GM19455 (cell line): ENCODE measurements at regions not wholly inside any gene's neighbourhood (a gene's known extent, or its start where the extent isn't known, plus 50 kb on each side); places are given as distances from the start of the nearest gene placed in this dataset.

Experiments used
- ATAC-seq: cut with Tn5 transposase; IDR thresholded peaks from one replicate; pipeline ENCODE4 v1.9.1; 2021; ENCODE audit not compliant: unreplicated experiment

DNA sequence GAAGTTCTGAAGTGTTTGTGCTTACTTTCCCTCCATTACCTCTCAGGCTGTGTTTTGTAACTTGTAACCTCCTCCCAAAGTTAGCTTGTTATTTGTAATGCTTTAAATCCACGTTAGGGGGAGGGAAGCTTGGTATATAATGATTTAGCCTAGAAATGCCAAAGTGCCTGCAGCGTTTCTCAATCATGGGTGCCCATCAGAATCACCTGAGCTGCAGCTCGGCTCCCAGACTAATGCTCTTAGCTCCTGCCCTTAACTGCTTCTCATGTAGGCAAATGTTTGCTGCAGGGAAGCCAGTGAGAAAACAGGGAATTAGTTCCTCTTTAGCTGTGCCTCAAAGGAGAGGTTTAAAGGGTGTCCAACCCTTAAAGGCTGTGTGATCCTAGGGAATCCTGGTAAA, 219.2 kb upstream of the NAALADL2 start:
- ATAC-seq = no peak

DNA sequence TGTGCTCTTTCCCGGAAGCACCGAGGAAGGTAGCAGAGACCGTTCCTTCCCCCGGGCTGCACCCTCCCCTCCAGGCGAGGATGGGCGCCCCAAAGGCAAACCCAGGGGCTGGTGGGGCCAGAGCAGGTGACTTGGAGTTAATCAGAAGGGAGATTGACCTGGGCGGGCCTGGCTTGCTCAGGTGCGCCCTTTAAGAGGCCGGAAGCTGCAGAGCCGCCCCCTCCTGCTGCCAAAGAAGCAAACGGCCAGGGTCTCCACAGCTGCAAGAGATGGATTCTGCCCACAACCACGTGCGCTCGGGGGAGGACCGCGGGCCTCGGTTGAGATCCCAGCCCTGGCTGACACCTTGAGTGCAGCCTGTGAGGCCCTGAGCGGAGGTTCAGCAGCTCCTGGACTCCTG, 218.2 kb upstream of the NAALADL2 start:
- ATAC-seq = no peak

DNA sequence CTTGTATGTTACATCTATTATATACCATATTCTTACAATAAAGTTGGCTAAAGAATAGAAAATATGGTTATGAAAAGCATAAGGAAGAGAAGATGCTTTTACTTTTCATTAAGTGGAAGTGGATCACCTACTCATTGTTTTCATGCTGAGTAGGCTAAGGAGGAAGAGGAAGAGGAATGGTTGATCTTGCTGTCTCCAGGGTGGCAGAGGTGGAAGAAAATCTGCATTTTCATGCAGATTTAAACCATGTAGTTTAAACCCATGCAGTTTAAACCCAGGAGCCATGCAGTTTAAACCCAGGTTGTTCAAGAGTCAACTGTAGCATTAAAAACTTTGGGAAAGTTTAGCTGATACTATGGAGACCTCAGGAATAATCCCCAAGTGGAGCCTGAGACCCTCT, 214.8 kb upstream of the NAALADL2 start:
- no peak for ATAC-seq

DNA sequence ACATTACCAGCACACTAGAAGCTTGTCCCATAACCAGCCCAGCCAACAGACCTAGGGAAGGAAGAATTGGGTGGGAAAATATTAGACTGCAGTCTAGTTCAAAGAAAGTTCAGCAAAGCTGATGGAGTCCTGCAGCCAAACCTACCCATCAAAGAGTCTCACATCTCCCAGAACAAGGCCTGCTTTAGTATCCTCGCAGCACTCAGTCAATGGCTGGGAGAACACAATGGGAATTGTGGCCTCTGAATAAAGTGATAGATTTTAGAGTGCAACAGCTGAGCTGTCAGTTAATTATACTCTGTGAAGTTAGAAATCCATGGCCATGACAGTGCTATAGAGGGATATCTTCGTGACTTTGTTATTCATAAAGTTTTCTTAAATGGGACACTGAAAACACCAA, 207.2 kb upstream of the NAALADL2 start:
- no peak for ATAC-seq

DNA sequence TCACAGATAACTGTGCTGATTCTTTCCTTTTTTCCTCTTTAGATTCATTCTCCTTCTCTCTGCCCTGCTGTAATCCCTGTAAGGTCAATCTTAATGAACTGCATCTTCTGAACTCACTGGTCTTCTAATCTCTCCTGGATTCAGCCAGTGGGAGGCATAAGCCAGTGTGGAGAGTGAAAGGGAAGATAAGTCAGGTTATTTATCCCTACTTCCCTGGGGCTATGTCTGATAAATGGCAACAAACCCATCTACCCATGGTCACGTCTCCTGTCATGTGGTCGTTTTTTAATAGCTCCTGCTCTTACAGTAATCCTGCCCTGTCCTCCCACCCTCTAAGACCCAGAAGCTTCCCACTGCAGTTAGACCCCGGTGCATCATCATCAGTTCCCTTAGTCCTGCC, 199.6 kb upstream of the NAALADL2 start:
- no peak for ATAC-seq

DNA sequence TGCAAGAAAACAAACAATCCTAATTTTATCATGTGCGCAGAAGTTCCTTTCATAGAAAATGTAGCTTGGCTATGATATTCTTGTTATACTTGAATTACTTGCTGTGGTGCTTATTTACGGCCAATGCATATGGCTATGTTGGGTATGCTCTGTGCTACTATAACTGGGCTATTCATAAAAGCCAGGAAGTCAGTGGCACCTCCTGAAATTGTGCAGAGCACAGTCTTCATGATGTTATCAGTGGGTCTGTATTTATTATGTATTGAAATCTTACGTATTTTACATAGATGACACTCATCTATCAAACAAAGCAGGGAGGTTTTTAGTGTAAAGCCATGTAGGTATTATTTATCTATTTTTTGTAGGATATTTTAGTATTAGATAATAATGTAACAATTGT, 196.5 kb upstream of the NAALADL2 start:
- ATAC-seq = no peak

DNA sequence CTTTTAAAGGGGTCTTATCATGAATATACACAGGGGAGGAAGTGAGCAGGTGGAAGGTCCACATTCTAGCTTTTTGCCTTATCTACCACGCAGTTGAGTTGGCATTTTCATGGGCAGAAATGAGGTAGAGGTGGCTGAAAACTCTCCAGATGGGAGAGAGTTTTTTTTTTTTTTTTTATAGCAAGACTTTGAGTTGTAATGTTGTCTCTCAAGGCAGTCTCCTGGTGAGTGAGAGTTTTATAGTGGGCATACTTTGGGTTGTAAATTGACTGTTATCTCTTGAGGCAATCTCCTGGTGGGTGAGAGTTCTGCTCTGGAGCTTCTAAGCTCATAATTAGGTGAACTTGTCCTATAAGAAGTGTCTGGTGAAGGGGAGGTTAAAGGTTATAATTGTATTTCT, 191.7 kb upstream of the NAALADL2 start:
- ATAC-seq = no peak

DNA sequence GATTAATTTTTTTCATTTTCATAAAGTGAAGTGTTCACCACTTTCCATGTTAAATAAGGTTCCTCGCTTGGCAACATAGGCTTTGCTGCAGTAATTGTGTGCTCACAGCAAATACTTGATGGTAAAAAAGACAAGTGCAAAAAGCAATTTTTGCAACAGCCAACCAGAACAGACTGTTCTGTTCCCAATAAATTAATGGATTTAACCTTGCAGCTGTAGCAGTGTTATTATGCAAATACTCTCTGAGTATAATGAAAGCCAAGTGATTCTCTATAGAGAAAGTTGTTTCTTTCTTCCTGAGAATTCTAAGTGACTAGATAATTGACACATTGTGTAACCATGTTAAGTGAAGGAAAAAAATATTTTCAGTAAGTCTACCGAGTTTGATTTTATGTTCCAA, 183.7 kb upstream of the NAALADL2 start:
- ATAC-seq = no peak

DNA sequence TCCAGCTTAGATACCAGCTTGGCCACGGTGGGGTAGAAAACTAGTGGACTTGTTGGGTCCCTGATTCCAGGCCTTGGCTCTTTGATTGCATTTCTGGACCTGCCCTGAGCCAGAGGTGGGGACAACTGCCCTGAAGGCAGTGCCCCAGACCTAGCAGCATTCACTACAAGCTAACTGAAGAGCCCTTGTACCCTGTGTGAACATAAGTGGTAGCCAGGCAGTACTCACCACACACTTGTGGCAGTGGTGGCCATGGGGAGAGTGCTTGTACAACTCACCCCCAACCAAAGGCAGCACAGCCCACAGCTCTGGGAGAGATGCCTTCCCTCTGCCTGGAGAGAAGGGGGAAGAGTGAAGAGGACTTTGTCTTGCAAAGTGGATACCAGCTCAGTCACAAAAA, 177.3 kb upstream of the NAALADL2 start:
- no peak for ATAC-seq

DNA sequence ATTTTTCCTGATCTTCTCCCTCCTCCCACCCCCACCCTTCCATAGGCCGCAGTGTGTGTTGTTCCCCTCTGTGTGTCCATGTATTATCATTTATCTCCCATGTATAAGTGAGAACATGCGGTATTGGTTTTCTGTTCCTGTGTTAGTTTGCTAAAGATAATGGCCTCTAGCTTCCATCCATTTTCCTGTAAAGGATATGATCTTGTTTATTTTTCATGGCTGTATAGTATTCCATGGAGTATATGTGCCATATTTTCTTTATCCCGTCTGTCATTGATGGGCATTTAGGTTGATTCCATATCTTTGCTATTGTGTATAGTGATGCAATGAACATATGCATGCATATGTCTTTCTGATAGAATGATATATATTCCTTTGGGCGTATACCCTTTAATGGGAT, 173.3 kb upstream of the NAALADL2 start:
- ATAC-seq = no peak

DNA sequence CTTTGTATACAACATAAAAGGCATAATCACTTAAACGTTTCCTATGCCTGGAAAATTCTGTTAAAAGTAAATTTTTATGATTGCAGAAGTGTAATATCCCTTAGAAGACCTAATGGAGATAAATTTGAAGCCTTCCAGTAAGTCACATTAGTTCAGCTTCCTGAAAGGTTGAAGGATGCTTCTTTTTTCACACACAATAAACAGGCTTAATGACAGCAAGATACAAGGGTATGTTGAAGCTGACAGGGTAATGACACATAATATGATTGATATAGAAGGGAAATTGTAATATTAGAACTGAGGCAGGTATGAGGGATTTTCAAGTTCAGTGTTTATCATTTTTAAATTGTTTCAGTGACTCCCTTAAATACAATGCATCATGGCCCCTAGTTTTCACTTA, 161.8 kb upstream of the NAALADL2 start:
- no peak for ATAC-seq

DNA sequence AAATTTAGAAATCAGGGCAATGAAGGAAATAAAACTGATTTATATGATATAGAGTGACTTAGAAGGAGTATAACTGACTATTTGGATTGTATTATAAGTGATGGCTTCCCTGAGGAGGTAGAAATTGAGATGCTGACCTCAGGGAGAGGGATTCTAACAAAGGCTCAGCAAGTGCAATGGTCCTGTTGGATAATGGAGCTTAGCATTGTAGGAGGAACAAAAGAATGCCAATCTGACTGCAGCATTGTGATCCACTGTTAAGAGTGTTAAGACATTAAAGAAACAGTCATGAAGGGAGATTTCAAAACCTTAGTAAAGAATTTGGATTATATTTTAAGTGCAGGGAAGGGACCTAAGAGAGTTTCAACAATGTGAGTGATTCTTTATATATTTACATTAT, 158.4 kb upstream of the NAALADL2 start:
- no peak for ATAC-seq

DNA sequence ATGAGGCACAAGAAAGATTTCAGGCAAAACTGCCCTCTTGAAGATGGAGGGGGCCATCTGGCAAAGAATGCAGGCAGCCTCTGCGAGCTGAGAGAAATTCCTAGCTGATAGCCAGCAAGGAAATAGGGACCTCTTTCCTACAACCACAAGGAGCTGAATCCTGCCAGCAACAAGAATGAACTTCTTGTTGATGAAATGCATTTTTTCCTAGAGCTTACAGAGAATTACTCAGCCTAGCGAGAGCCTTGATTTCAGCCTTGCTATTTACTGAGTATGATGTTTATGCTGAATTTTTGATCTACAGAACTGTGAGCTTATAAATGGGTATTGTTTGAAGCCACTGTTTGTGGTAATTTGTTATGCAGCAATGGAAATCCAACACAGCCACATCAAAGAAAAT, 148.5 kb upstream of the NAALADL2 start:
- ATAC-seq = no peak

DNA sequence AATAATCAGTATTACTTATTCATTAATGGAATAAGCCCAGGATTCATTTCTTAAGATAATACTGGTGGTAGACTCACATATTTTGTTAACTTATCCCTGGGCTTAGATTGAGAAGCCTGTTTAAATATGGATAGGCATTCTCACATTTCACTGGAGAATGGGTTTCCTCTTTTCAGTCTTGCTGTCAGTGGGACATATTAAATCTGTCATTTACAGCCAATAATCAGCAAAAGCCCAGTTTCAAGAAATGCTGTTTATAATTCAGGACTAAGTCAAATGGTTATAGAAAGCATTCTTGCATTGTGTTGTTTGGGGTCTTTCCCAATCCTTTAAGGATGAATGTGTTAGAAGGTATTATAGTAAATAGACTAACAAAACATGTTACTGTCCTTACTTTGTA, 143.7 kb upstream of the NAALADL2 start:
- no peak for ATAC-seq

DNA sequence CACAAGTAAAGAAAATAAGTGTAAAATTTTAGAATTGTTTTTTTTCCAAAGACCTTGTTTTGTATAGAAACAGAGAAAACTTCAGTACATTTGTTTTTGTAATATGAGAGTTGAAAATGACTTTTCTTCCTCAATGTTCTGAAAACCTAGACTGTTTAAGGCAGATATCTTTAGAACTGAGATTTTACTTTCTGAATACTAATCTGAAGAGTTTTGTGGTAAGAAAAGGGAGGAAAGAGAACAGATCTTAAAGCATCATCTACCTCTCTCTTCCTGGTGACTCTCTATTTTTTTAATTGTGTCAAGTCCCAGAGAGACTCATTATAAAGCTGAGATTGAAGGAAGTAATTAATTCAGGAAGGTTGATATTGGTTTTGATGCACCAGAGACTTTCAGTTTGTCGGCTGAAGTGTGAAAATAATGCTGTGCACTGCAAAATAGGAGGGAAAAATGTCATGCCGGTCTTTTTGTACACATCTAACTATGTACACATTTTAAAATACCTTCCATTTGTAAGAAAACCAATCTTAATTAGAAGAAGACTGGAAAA, 142.1 kb upstream of the NAALADL2 start:
- no peak for ATAC-seq

DNA sequence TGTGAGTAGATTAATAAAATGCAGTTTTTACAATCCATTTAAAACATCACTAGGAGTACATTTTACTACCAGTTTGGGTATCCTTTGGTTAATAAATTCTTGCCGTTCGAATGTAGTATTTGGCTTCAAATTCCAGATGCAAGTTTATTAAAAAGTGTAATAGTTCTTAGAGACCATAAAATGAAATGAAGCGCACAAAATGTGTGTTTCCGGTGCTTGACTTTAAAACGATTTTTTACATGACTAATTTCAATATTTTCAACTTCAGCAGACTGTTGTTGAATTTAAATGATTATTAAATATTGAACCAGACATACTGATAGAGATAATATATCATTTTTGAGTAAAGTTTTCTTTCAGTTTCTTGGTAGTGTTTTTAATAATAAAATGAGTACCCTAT, 138.4 kb upstream of the NAALADL2 start:
- no peak for ATAC-seq

DNA sequence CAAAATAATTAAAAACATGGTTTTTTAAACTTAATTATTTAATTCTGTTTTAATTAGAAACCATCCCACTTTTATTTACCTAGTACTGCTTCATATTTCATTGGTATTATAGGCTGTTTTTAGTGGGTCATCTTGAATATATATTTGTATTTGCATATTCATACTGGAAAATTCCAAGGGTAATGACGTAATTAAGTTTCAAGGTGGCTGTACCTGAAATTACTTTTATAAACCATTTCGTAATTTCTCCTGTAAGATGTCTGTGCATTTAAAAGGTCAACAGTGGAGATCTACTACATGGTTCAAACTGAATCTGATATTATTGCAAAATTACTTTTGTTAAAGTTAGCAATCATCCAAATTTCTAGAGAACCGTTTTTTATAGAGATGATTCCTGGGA, 133.8 kb upstream of the NAALADL2 start:
- ATAC-seq = no peak

DNA sequence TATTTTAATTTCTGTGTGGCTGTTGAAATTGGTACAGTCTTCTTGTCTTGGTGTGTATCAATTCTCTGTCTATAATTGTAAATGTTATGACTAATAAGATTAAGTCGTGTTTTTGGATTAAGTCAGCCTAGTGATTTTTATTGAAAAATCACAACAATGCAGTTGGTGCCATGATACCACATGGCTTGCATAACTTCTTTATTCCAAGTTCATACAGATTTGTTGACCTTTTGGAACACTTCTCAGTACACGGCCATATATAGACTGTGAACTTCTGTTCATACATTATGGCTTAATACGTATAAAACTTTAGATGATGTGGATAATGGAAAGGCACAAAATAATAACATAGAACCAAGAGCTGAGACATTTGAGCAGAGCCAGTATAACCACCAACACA, 121.2 kb upstream of the NAALADL2 start:
- ATAC-seq = no peak

DNA sequence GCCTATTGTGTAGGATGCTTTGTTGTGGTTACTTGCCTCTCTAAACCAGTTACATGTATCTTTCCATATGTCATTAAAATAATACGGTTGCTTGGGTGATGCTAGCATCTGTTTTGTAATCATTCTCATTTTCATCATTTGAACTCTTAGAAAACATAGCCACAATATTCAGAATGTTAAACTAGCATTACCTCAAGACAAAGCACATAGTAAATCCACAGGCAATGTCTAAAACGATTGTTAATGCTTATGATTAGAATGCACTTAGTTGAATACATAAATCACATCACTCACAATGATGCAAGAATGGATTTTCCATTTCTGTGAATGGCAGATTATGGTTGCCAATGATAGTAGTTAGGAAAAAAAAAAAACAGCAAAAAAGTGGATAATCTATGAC, 110.0 kb upstream of the NAALADL2 start:
- ATAC-seq = no peak

DNA sequence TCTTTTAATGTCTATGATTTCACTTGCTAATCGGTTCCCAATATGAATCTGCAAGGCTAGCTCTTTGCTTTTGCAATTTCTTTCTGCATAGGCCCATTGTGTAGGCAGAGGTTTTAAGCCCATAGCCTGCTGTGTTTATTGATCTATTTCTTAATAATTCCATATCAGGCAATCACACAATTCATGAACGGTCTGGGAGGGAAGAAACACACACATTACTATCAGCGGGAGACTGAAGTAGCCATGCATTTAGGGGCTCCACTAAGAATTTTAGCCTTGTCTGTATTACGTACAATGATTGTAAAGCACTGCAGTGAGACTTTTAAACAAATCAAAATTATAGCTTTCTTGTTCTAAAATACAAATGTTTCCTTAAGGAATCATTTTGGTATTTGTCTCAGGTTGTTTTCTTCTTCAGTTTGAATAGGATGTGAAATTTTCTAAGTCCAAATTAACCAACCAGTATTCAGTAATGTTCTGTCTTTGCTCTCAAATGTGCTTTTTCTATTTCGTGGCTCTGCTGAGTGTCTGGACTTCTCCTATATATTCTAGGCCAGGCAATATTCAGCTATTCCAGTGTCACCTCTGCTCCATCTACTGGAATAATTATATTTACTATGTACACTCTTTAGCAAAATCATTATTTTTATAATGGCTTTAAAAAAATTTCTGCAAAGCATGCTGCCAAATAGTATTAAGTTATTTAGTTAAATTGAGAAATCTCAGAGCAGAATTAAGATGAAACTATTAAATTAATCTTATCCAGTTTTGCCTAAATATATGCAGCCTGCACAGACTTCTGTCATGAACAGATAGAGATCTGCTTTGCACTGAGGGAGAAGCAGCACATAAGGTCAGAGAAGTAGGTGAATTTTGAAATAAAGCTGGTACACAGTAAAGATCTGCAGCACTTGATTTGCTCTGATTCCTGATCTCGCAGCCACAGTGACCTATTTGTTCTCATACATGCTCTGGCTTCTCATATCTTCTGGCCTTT, 103.0 kb upstream of the NAALADL2 start:
- no peak for ATAC-seq

DNA sequence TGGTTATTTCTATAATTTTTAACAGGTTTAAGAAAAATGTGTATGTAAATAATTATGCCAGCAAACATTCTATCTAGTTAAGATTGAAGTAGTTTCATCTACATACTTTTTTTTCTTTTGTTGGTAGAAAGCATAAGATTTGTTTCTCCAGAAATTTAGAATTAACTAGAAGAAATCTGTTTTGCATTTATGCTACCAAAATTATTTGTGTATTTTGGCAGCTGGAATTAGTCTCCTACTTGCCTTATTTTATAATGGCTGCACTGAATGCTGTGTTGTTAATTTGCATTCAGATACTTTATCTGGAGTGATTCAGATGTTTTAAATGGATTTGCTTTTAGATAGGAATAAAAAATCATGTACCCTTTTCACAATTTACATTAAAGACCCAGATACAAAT, 100.2 kb upstream of the NAALADL2 start:
- no peak for ATAC-seq

DNA sequence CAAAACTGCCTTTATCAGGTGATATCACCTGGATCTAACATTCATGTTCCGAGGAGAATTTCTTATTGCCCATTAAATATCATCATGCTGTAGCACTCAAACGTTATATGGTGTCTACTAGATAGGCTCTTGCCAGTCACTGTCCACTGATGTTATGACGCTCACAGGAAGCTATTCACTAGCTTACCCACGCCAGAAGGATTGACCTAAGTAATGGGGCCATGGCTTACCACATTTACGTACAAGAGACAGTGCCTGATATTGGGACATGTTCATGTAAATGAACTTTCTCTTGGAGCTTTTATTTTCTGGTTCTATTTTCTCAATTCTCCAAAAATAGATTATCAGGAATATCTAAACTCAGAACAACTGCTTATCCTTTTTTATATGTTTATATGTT, 91.7 kb upstream of the NAALADL2 start:
- no peak for ATAC-seq
